HG02798 (cell line): ENCODE measurements at regions not wholly inside any gene's neighbourhood (a gene's known extent, or its start where the extent isn't known, plus 50 kb on each side); places are given as distances from the start of the nearest gene placed in this dataset.
"Not testable (repeated sequence)": the region's sequence is repeated elsewhere in the genome, so short reads cannot be mapped to it uniquely, and the experiment has no call there.

Experiments
- ATAC-seq: cut with Tn5 transposase; IDR thresholded peaks from one replicate; pipeline ENCODE4 v1.9.1; 2021; ENCODE audit warnings: mild to moderate bottlenecking; ENCODE audit not compliant: unreplicated experiment, poor library complexity

GRCh38 chr18:38284972-38285371 is 719.4 kb upstream of the CELF4 start:
- no peak for ATAC-seq

- ATAC-seq = no peak
These were observed 697.5 kb upstream of the CELF4 start for GRCh38 chr18:38263066-38263465.

- no peak for ATAC-seq
These were observed 697.1 kb upstream of the CELF4 start for GRCh38 chr18:38262661-38263060.

GRCh38 chr18:38257661-38258060 is 692.1 kb upstream of the CELF4 start:
- no peak for ATAC-seq

GRCh38 chr18:38256366-38256765 is 690.8 kb upstream of the CELF4 start:
- no peak for ATAC-seq

GRCh38 chr18:38250971-38251370 is 685.4 kb upstream of the CELF4 start:
- no peak for ATAC-seq

- no peak for ATAC-seq
These were observed 678.9 kb upstream of the CELF4 start for GRCh38 chr18:38244480-38244879.

GRCh38 chr18:38243291-38243690 is 677.7 kb upstream of the CELF4 start:
- no peak for ATAC-seq

- no peak for ATAC-seq
These were observed 676.1 kb upstream of the CELF4 start for GRCh38 chr18:38241736-38242135.

- no peak for ATAC-seq
These were observed 675.6 kb upstream of the CELF4 start for GRCh38 chr18:38241216-38241615.

- no peak for ATAC-seq
These were observed 674.0 kb upstream of the CELF4 start for GRCh38 chr18:38239606-38240005.

- no peak for ATAC-seq
These were observed 672.2 kb upstream of the CELF4 start for GRCh38 chr18:38237796-38238195.

GRCh38 chr18:38221476-38222100 is 656.0 kb upstream of the CELF4 start:
- ATAC-seq = no peak

- no peak for ATAC-seq
These were observed 633.4 kb upstream of the CELF4 start for GRCh38 chr18:38198956-38199355.

- no peak for ATAC-seq
These were observed 632.9 kb upstream of the CELF4 start for GRCh38 chr18:38198526-38198925.

- no peak for ATAC-seq
These were observed 620.9 kb upstream of the CELF4 start for GRCh38 chr18:38186491-38186890.

- ATAC-seq = no peak
These were observed 609.0 kb upstream of the CELF4 start for GRCh38 chr18:38174594-38174993.

- ATAC-seq = no peak
These were observed 608.6 kb upstream of the CELF4 start for GRCh38 chr18:38174173-38174572.

GRCh38 chr18:38170845-38171244 is 605.2 kb upstream of the CELF4 start:
- no peak for ATAC-seq

- no peak for ATAC-seq
These were observed 602.0 kb upstream of the CELF4 start for GRCh38 chr18:38167623-38168022.

GRCh38 chr18:38153116-38153515 is 587.5 kb upstream of the CELF4 start:
- ATAC-seq = not testable (repeated sequence)

GRCh38 chr18:38116716-38117115 is 551.1 kb upstream of the CELF4 start:
- ATAC-seq = no peak

- no peak for ATAC-seq
These were observed 549.6 kb upstream of the CELF4 start for GRCh38 chr18:38115201-38115600.
